Suppressor macrophage treated with lipopolysaccharide for 4 hours (primary cell): ENCODE measurements at regions not wholly inside any gene's neighbourhood (a gene's known extent, or its start where the extent isn't known, plus 50 kb on each side); places are given as distances from the start of the nearest gene placed in this dataset.

Source experiments
- DNase-seq: peaks from one replicate; pipeline ENCODE4 v3.0.0-alpha.2; 2020

- DNase-seq, result no peak
These were observed 54.7 kb upstream of the GATA6 start for GRCh38 chr18:22114526-22115321.

GRCh38 chr18:22115573-22115972 is 53.8 kb upstream of the GATA6 start:
- DNase-seq, result no peak
